NCI-H526 treated with DMSO at 0.1 percent for 48 hours (cell line): ENCODE measurements at regions not wholly inside any gene's neighbourhood (a gene's known extent, or its start where the extent isn't known, plus 50 kb on each side); places are given as distances from the start of the nearest gene placed in this dataset.
"Not testable (repeated sequence)": the region's sequence is repeated elsewhere in the genome, so short reads cannot be mapped to it uniquely, and the experiment has no call there.

Experiments
- DNase-seq: peaks from one replicate; lab custom pipeline; 2025; lab: John Stamatoyannopoulos, UW

- DNase-seq: no peak
Measured at GRCh38 chr3:181987736-181988135, 276.0 kb downstream of the SOX2 start.

GRCh38 chr3:181998828-181999227 lies 287.1 kb downstream of the SOX2 start:
- no peak for DNase-seq

- no peak for DNase-seq
Measured at GRCh38 chr3:181999314-181999713, 287.6 kb downstream of the SOX2 start.

GRCh38 chr3:182000447-182000846 lies 288.7 kb downstream of the SOX2 start:
- no peak for DNase-seq

- DNase-seq: no peak
Measured at GRCh38 chr3:182005219-182005618, 293.5 kb downstream of the SOX2 start.

- no peak for DNase-seq
Measured at GRCh38 chr3:182005701-182006100, 294.0 kb downstream of the SOX2 start.

- DNase-seq: no peak
Measured at GRCh38 chr3:182006431-182006830, 294.7 kb downstream of the SOX2 start.

GRCh38 chr3:182007441-182007840 lies 295.7 kb downstream of the SOX2 start:
- no peak for DNase-seq

- no peak for DNase-seq
Measured at GRCh38 chr3:182018361-182018760, 306.6 kb downstream of the SOX2 start.

- no peak for DNase-seq
Measured at GRCh38 chr3:182019926-182020325, 308.2 kb downstream of the SOX2 start.

GRCh38 chr3:182023843-182024242 lies 312.1 kb downstream of the SOX2 start:
- DNase-seq: no peak

GRCh38 chr3:182027366-182027765 lies 315.6 kb downstream of the SOX2 start:
- no peak for DNase-seq

- no peak for DNase-seq
Measured at GRCh38 chr3:182028081-182028480, 316.4 kb downstream of the SOX2 start.

GRCh38 chr3:182034231-182034630 lies 322.5 kb downstream of the SOX2 start:
- not testable (repeated sequence) for DNase-seq

GRCh38 chr3:182035324-182035723 lies 323.6 kb downstream of the SOX2 start:
- DNase-seq: no peak

- no peak for DNase-seq
Measured at GRCh38 chr3:182036382-182036781, 324.7 kb downstream of the SOX2 start.

GRCh38 chr3:182041668-182042291 lies 330.1 kb downstream of the SOX2 start:
- no peak for DNase-seq

- no peak for DNase-seq
Measured at GRCh38 chr3:182045736-182046135, 334.0 kb downstream of the SOX2 start.

- no peak for DNase-seq
Measured at GRCh38 chr3:182046166-182046764, 334.5 kb downstream of the SOX2 start.

GRCh38 chr3:182050932-182051331 lies 339.2 kb downstream of the SOX2 start:
- DNase-seq: no peak

- no peak for DNase-seq
Measured at GRCh38 chr3:182052332-182052731, 340.6 kb downstream of the SOX2 start.

GRCh38 chr3:182052757-182053156 lies 341.0 kb downstream of the SOX2 start:
- no peak for DNase-seq

- no peak for DNase-seq
Measured at GRCh38 chr3:182058488-182058887, 346.8 kb downstream of the SOX2 start.

GRCh38 chr3:182063742-182064141 lies 352.0 kb downstream of the SOX2 start:
- no peak for DNase-seq
